ENCODE measurements at regions not wholly inside any gene's neighbourhood (a gene's known extent, or its start where the extent isn't known, plus 50 kb on each side); places are given as distances from the start of the nearest gene placed in this dataset.

GRCh38 chrX:122579526-122579925 lies 604.6 kb upstream of the GRIA3 start:
- no peak overlapping the region for H3K4me3 ChIP-seq (ENCODE audit: low read depth, poor library complexity, severe bottlenecking)
- WGBS, 2 donors, result 50 to 54% methylated on average over 2 of the region's 2 CpGs
- no peak for DNase-seq (ENCODE audit: low spot score in 2 of 2)
- TF ChIP-seq POLR2A (IDR thresholded peaks at IDR 0.05), result no peak
- no peak for TF ChIP-seq CTCF (IDR thresholded peaks at IDR 0.05)
- intact Hi-C loops (cut with DNase I; ENCODE audit: low total_unique reads), result no loop called here

- 54 to 57% methylated on average over 4 of the region's 4 CpGs for WGBS, 2 donors
- no peak for TF ChIP-seq CTCF (IDR thresholded peaks at IDR 0.05)
- TF ChIP-seq POLR2A (IDR thresholded peaks at IDR 0.05), result no peak
- intact Hi-C loops (cut with DNase I; ENCODE audit: low total_unique reads), result no loop called here
Observed at GRCh38 chrX:122582280-122582974, 601.7 kb upstream of the GRIA3 start.

GRCh38 chrX:122582975-122583305 lies 601.1 kb upstream of the GRIA3 start:
- DNase-seq (ENCODE audit: low spot score in 2 of 2), result no peak
- no peak overlapping the region for H3K4me3 ChIP-seq (ENCODE audit: low read depth, poor library complexity, severe bottlenecking)
- intact Hi-C loops (cut with DNase I; ENCODE audit: low total_unique reads), result no loop called here
- no peak for TF ChIP-seq POLR2A (IDR thresholded peaks at IDR 0.05)
- no peak for TF ChIP-seq CTCF (IDR thresholded peaks at IDR 0.05)

More at GRCh38 chrX:122582280-122582974, 601.7 kb upstream of the GRIA3 start:
- H3K4me3 ChIP-seq (ENCODE audit: low read depth, poor library complexity, severe bottlenecking), result no peak overlapping the region
- DNase-seq (ENCODE audit: low spot score in 2 of 2), result no peak

- no peak overlapping the region for H3K4me3 ChIP-seq (ENCODE audit: low read depth, poor library complexity, severe bottlenecking)
- no peak for DNase-seq (ENCODE audit: low spot score in 2 of 2)
- WGBS, 2 donors, result 57 to 77% methylated on average over 3 of the region's 3 CpGs
- intact Hi-C loops (cut with DNase I; ENCODE audit: low total_unique reads), result no loop called here
- TF ChIP-seq CTCF (IDR thresholded peaks at IDR 0.05) (no peak), POLR2A (IDR thresholded peaks at IDR 0.05) (no peak)
Observed at GRCh38 chrX:122583551-122583950, 600.5 kb upstream of the GRIA3 start.

GRCh38 chrX:122584981-122585380 lies 599.1 kb upstream of the GRIA3 start:
- WGBS, 2 donors, result 24 to 36% methylated on average over 2 of the region's 2 CpGs
- TF ChIP-seq POLR2A (IDR thresholded peaks at IDR 0.05) (no peak), CTCF (IDR thresholded peaks at IDR 0.05) (no peak)
- intact Hi-C loops (cut with DNase I; ENCODE audit: low total_unique reads), result no loop called here
- no peak overlapping the region for H3K4me3 ChIP-seq (ENCODE audit: low read depth, poor library complexity, severe bottlenecking)
- no peak for DNase-seq (ENCODE audit: low spot score in 2 of 2)

GRCh38 chrX:122586831-122587230 lies 597.2 kb upstream of the GRIA3 start:
- TF ChIP-seq POLR2A (IDR thresholded peaks at IDR 0.05) (no peak), CTCF (IDR thresholded peaks at IDR 0.05) (no peak)
- intact Hi-C loops (cut with DNase I; ENCODE audit: low total_unique reads), result no loop called here
- H3K4me3 ChIP-seq (ENCODE audit: low read depth, poor library complexity, severe bottlenecking), result no peak overlapping the region
- WGBS, 2 donors, result 83 to 87% methylated on average over 1 of the region's 1 CpG
- no peak for DNase-seq (ENCODE audit: low spot score in 2 of 2)
